ENCODE measurements at regions not wholly inside any gene's neighbourhood (a gene's known extent, or its start where the extent isn't known, plus 50 kb on each side); places are given as distances from the start of the nearest gene placed in this dataset.

- no peak for TF ChIP-seq FEZF1 (tag by site-specific recombination; IDR thresholded peaks at IDR 0.05)
- TF ChIP-seq ZFP41 (tag by site-specific recombination; IDR thresholded peaks at IDR 0.05; ENCODE audit: borderline replicate concordance) = no peak
- no peak for TF ChIP-seq ZNF629 (tag by site-specific recombination; IDR thresholded peaks at IDR 0.05)
- TF ChIP-seq ZNF114 (tag by site-specific recombination; IDR thresholded peaks at IDR 0.05) = no peak
- TF ChIP-seq TCF7L2 (IDR thresholded peaks at IDR 0.05; ENCODE audit: borderline replicate concordance, low read depth, low read length) = no peak
- TF ChIP-seq REST (tag by site-specific recombination; IDR thresholded peaks at IDR 0.05) = no peak
- TF ChIP-seq TSHZ1 (tag by site-specific recombination; IDR thresholded peaks at IDR 0.05; ENCODE audit: borderline replicate concordance) = no peak
- TF ChIP-seq CTCF (tag by site-specific recombination; IDR thresholded peaks at IDR 0.05) = no peak
Observed at GRCh38 chr10:124336186-124336585, 82.5 kb downstream of the OAT start.

Measured in HEK293 (cell line).